Gastrocnemius medialis (tissue), 4 donors: ENCODE measurements at regions not wholly inside any gene's neighbourhood (a gene's known extent, or its start where the extent isn't known, plus 50 kb on each side); places are given as distances from the start of the nearest gene placed in this dataset.

Experiments
- ATAC-seq, 2 donors: fragments of 150-250 bp; one replicate each; pipeline ENCODE4 v1.9.1; 2016
- DNase-seq, 2 donors: peaks; one replicate each; pipeline ENCODE4 v3.0.0-alpha.2; 2019
- H3K27ac ChIP-seq, 4 donors: fragments of 200-600 bp; sonication (generic); 1 replicate in 1 of 4; 2 replicates in 3 of 4; pipeline ENCODE4 v1.5.1; 2016 to 2018; ENCODE audit warnings: mild to moderate bottlenecking in 2 of 4, moderate library complexity in 1 of 4
- H3K27me3 ChIP-seq, 3 donors: fragments of 200-600 bp; sonication (generic) in 2 of 3; 1 replicate in 1 of 3; 2 replicates in 2 of 3; pipeline versions ENCODE4 v1.5.1 to v1.6.0; 2016 to 2019; ENCODE audit warnings: mild to moderate bottlenecking in 1 of 3, moderate library complexity in 1 of 3
- H3K36me3 ChIP-seq, 2 donors: fragments of 200-600 bp; sonication (generic) in 1 of 2; one replicate each; pipeline ENCODE4 v1.5.1; 2017 to 2018
- H3K4me1 ChIP-seq, 2 donors: fragments of 200-600 bp; sonication (generic) in 1 of 2; one replicate each; pipeline ENCODE4 v1.5.1; 2016 to 2017; ENCODE audit warnings: mild to moderate bottlenecking in 2 of 2
- H3K4me3 ChIP-seq, 4 donors: fragments of 200-600 bp; sonication (generic) in 3 of 4; 1 replicate in 1 of 4; 2 replicates in 3 of 4; pipeline ENCODE4 v1.5.1; 2016 to 2019; ENCODE audit warnings: mild to moderate bottlenecking in 2 of 4
- H3K9me3 ChIP-seq, 3 donors: fragments of 200-600 bp; sonication (generic) in 2 of 3; 1 replicate in 1 of 3; 2 replicates in 2 of 3; pipeline ENCODE4 v1.5.1; 2016 to 2019
- POLR2A ChIP-seq, 2 donors: fragments of 450-650 bp; IDR thresholded peaks; one replicate each; pipeline ENCODE4 v1.6.1; 2017; ENCODE audit warnings: antibody characterized with exemption in 2 of 2, mild to moderate bottlenecking in 2 of 2, moderate library complexity in 2 of 2
- in situ Hi-C, 4 donors: fragments of 200-750 bp; cut with MboI; loops; one replicate each; pipeline versions ENCODE4 v1.15.0 to v1.8.0; 2017; ENCODE audit warnings: low sequenced_read_pairs in 4 of 4
- intact Hi-C: fragments of 100-400 bp; cut with DNase I; formaldehyde crosslinking; loops from one replicate; pipeline ENCODE4 v1.15.1; 2023; ENCODE audit warnings: low total_unique reads
- TF ChIP-seq, protein P1 (sequence below), 5 experiments: fragments of 450-650 bp in 3 of 5; fragments of 200-600 bp in 2 of 5; sonication (generic) in 2 of 5; IDR thresholded peaks in 4 of 5; conservative IDR thresholded peaks in 1 of 5; 1 replicate in 4 of 5; 2 replicates in 1 of 5; pipeline ENCODE4 v1.5.1; 2016 to 2019; ENCODE audit warnings: antibody characterized with exemption in 5 of 5, mild to moderate bottlenecking in 3 of 5, moderate library complexity in 3 of 5

DNA sequence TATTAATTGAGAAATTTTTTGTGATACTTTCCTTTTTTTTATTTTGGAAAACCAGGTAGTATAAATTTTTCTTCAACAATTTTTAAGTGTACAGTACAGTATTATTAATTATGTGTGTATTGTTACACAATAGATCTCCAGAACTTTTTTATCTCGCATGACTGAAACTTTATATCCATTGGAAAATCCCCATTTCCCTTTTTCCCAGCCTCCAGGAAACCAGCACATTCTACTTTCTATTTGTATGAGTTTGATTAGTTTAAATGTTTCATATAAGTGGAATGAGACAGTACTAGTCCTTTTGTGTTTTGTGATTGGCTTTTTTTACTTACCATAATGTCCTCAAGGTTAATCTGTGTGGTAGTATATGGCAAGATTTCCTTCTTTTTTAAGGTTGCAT, 399.5 kb upstream of the ARGLU1 start:
- H3K4me3 ChIP-seq: no peak overlapping the region
- no peak for TF ChIP-seq POLR2A (IDR thresholded peaks at IDR 0.05)
- TF ChIP-seq, protein P1, sequence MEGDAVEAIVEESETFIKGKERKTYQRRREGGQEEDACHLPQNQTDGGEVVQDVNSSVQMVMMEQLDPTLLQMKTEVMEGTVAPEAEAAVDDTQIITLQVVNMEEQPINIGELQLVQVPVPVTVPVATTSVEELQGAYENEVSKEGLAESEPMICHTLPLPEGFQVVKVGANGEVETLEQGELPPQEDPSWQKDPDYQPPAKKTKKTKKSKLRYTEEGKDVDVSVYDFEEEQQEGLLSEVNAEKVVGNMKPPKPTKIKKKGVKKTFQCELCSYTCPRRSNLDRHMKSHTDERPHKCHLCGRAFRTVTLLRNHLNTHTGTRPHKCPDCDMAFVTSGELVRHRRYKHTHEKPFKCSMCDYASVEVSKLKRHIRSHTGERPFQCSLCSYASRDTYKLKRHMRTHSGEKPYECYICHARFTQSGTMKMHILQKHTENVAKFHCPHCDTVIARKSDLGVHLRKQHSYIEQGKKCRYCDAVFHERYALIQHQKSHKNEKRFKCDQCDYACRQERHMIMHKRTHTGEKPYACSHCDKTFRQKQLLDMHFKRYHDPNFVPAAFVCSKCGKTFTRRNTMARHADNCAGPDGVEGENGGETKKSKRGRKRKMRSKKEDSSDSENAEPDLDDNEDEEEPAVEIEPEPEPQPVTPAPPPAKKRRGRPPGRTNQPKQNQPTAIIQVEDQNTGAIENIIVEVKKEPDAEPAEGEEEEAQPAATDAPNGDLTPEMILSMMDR (IDR thresholded peaks at IDR 0.05 in 4 of 5, conservative IDR thresholded peaks at IDR 0.05 in 1 of 5): no peak
- H3K4me1 ChIP-seq: no peaks in the 10 kb centered on the region
- no peaks in the 10 kb centered on the region for H3K36me3 ChIP-seq
- ATAC-seq (no peak), DNase-seq (no peak)
- no peak overlapping the region for H3K27ac ChIP-seq
- in situ Hi-C loops (no loop called here), intact Hi-C loops (no loop called here)
- H3K27me3 ChIP-seq: no peaks in the 10 kb centered on the region
- no peaks in the 10 kb centered on the region for H3K9me3 ChIP-seq

DNA sequence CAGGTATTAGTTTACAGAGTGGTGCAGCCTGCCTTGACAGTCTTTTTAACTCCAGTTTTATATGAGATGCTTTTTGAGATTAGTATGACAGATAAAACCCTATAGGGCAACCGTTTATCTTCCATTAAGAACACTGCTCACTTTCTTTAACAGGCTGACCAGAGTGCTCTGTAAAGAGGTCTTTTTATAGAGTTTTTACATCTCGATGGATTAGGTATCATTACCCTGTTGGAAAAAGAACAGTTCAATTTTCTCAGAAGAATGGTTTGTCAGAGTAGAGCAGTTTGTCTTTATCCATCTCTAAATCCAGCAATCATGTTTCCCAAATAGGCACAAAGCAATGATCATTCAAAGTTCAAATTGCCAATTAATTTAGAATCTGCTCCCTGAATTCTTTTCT, 395.2 kb upstream of the ARGLU1 start:
- DNase-seq (no peak), ATAC-seq (no peak)
- Histone ChIP-seq H3K4me3 (no peak overlapping the region), H3K4me1 (no peaks in the 10 kb centered on the region), H3K27me3 (no peaks in the 10 kb centered on the region), H3K27ac (no peak overlapping the region), H3K36me3 (no peaks in the 10 kb centered on the region), H3K9me3 (no peaks in the 10 kb centered on the region)
- TF ChIP-seq, protein P1 (IDR thresholded peaks at IDR 0.05 in 4 of 5, conservative IDR thresholded peaks at IDR 0.05 in 1 of 5): no peak
- no peak for TF ChIP-seq POLR2A (IDR thresholded peaks at IDR 0.05)
- in situ Hi-C loops (no loop called here), intact Hi-C loops (no loop called here)

DNA sequence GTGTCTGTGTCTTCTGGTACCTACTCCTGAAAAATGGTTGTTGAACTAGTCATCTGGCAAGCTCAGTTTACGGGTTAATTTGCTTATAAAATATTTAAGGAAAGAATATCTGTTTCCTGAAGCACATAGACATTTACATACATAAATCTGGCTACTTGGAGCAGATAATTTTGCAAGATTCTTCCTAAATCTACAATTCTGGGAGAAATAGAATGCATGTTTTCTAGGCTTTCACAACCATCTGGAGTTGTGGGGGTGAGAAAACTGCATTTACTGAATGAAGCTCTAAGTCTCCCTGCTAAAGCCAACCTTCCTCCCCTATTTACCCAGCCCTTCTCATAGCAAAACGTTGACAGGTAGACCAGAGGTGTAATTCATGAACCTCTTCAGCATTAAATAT, 393.7 kb upstream of the ARGLU1 start:
- Histone ChIP-seq H3K9me3 (no peaks in the 10 kb centered on the region), H3K4me1 (no peaks in the 10 kb centered on the region), H3K27me3 (no peaks in the 10 kb centered on the region), H3K4me3 (no peak overlapping the region), H3K36me3 (no peaks in the 10 kb centered on the region), H3K27ac (no peak overlapping the region)
- in situ Hi-C loops: no loop called here
- ATAC-seq: no peak
- intact Hi-C loops: no loop called here
- DNase-seq: no peak
- TF ChIP-seq POLR2A (IDR thresholded peaks at IDR 0.05): no peak
- TF ChIP-seq, protein P1 (IDR thresholded peaks at IDR 0.05 in 4 of 5, conservative IDR thresholded peaks at IDR 0.05 in 1 of 5): no peak

DNA sequence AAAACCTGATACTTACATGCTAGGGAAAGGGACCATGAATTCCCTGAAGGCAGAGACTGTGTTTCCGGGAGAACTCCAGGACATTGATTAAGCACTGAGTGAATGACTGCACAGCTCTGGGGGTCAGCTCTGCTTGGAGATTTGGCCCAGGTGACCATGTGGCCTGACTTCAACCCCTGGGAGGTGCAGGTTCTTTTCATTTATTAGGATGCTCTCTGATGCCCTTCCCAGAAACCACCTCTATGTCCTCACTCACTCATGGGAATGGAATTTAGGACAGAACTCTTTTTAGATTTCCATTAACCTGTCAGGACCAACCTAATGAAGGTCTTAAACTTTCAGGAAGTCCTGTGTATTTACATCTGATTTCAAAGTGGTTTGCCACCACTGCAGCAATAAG, 393.3 kb upstream of the ARGLU1 start:
- Histone ChIP-seq H3K4me3 (no peak overlapping the region), H3K27ac (no peak overlapping the region), H3K36me3 (no peaks in the 10 kb centered on the region), H3K9me3 (no peaks in the 10 kb centered on the region), H3K27me3 (no peaks in the 10 kb centered on the region), H3K4me1 (no peaks in the 10 kb centered on the region)
- intact Hi-C loops: no loop called here
- TF ChIP-seq, protein P1 (IDR thresholded peaks at IDR 0.05 in 4 of 5, conservative IDR thresholded peaks at IDR 0.05 in 1 of 5): no peak
- TF ChIP-seq POLR2A (IDR thresholded peaks at IDR 0.05): no peak
- no peak for ATAC-seq
- no peak for DNase-seq
- in situ Hi-C loops: no loop called here

DNA sequence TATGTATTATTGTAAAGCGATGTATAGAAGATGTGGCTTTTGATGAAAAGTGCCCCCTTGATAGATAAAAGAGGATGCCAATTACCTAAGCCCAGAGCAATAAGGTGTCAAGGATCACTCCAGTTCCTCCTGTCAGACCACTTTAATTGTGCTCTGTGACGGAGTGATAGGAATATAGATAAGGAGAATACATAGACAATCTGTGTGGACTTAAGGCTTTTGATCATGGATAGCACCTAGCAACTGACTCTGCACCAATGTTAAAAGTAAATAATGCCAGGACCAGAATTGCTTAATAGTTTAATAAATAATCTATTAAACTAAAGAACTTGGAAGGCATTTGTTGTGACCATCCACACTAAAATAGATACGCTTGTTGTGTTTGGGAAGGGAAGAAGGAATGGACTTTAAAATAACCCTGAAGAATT, 390.7 kb upstream of the ARGLU1 start:
- in situ Hi-C loops: no loop called here

More for the DNA sequence above, 390.7 kb upstream of the ARGLU1 start:
- Histone ChIP-seq H3K36me3 (no peaks in the 10 kb centered on the region), H3K27me3 (no peaks in the 10 kb centered on the region), H3K9me3 (no peaks in the 10 kb centered on the region), H3K4me1 (no peaks in the 10 kb centered on the region), H3K4me3 (no peak overlapping the region), H3K27ac (no peak overlapping the region)
- TF ChIP-seq, protein P1 (IDR thresholded peaks at IDR 0.05 in 4 of 5, conservative IDR thresholded peaks at IDR 0.05 in 1 of 5): no peak
- no peak for TF ChIP-seq POLR2A (IDR thresholded peaks at IDR 0.05)
- ATAC-seq (no peak), DNase-seq (no peak)
- intact Hi-C loops: no loop called here
